Nephron progenitor cell (in vitro differentiated cells): ENCODE measurements at regions not wholly inside any gene's neighbourhood (a gene's known extent, or its start where the extent isn't known, plus 50 kb on each side); places are given as distances from the start of the nearest gene placed in this dataset.

Experiments used
- DNase-seq: peaks from one replicate; pipeline ENCODE4 v3.0.0; 2021
- H3K27ac Mint-ChIP-seq: 2 replicates; pipeline ENCODE4 v1.8.0; 2021; ENCODE audit warnings: mild to moderate bottlenecking, moderate library complexity, mixed read lengths
- H3K27me3 Mint-ChIP-seq: 2 replicates; pipeline ENCODE4 v1.8.0; 2021; ENCODE audit warnings: mild to moderate bottlenecking, low read depth, mixed read lengths; ENCODE audit not compliant: poor library complexity
- H3K36me3 Mint-ChIP-seq: 2 replicates; pipeline ENCODE4 v1.8.0; 2021; ENCODE audit warnings: low read depth, mixed read lengths
- H3K4me1 Mint-ChIP-seq: 2 replicates; pipeline ENCODE4 v1.8.0; 2021; ENCODE audit warnings: mixed read lengths
- H3K4me3 Mint-ChIP-seq: 2 replicates; pipeline ENCODE4 v1.8.0; 2021; ENCODE audit warnings: mild to moderate bottlenecking, moderate library complexity, mixed read lengths
- H3K9me3 Mint-ChIP-seq: 2 replicates; pipeline ENCODE4 v1.8.0; 2021; ENCODE audit warnings: mild to moderate bottlenecking, moderate library complexity, mixed read lengths
- TF ChIP-seq, protein P1 (sequence below): fragments of 200-600 bp; sonication (generic); IDR thresholded peaks from 2 replicates; pipeline ENCODE4 v1.5.0; 2021; ENCODE audit warnings: antibody characterized with exemption

DNA sequence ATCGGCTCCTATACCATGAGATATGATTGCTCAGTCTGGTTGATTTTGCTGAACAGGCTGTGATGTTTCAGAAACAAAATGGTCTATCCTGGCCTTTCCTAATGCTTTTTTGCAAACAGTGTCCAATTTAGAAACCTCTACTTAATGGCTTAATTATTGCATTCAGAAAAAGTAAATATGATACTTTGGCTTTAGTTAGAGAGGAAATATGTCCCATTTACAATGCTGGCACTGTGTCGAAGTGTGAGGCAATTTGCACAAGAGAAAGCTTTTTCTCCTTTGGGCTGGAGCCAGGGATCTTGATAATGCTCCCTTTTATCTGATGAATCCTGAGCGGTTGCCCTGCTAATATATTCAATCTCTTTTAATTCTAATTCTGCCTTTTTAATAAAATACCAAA, 418.9 kb downstream of the EPHA4 start:
- no peak for DNase-seq
- Mint-ChIP-seq H3K36me3 (no peaks in the 10 kb centered on the region), H3K9me3 (no peaks in the 10 kb centered on the region), H3K4me1 (peaks cover 11% of the 10 kb centered on the region), H3K27me3 (no peaks in the 10 kb centered on the region), H3K4me3 (no peak overlapping the region), H3K27ac (no peak overlapping the region)
- TF ChIP-seq, protein P1, sequence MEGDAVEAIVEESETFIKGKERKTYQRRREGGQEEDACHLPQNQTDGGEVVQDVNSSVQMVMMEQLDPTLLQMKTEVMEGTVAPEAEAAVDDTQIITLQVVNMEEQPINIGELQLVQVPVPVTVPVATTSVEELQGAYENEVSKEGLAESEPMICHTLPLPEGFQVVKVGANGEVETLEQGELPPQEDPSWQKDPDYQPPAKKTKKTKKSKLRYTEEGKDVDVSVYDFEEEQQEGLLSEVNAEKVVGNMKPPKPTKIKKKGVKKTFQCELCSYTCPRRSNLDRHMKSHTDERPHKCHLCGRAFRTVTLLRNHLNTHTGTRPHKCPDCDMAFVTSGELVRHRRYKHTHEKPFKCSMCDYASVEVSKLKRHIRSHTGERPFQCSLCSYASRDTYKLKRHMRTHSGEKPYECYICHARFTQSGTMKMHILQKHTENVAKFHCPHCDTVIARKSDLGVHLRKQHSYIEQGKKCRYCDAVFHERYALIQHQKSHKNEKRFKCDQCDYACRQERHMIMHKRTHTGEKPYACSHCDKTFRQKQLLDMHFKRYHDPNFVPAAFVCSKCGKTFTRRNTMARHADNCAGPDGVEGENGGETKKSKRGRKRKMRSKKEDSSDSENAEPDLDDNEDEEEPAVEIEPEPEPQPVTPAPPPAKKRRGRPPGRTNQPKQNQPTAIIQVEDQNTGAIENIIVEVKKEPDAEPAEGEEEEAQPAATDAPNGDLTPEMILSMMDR = no peak

DNA sequence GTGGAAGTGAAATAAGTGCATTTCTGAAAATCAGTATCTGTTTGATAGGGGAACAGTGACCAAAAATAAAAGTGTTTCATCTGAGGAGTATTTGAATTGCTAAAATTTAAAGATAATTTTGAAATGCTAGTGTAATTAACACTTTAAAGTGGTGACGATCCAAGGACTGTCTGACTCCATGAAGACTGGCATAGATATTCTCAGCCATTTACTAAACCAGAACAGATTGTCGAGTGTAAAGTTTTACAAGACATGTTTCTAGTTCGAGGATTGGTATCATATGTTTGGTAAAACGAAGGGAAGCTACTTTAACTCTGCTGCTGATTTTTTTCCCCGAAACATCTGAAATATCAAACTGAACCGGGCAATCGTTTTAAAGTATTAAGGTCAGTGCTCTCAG, 417.9 kb downstream of the EPHA4 start:
- Mint-ChIP-seq H3K27ac (no peak overlapping the region), H3K9me3 (no peaks in the 10 kb centered on the region), H3K36me3 (no peaks in the 10 kb centered on the region), H3K27me3 (no peaks in the 10 kb centered on the region), H3K4me3 (no peak overlapping the region), H3K4me1 (peaks cover 11% of the 10 kb centered on the region)
- no peak for DNase-seq
- TF ChIP-seq, protein P1 = no peak

DNA sequence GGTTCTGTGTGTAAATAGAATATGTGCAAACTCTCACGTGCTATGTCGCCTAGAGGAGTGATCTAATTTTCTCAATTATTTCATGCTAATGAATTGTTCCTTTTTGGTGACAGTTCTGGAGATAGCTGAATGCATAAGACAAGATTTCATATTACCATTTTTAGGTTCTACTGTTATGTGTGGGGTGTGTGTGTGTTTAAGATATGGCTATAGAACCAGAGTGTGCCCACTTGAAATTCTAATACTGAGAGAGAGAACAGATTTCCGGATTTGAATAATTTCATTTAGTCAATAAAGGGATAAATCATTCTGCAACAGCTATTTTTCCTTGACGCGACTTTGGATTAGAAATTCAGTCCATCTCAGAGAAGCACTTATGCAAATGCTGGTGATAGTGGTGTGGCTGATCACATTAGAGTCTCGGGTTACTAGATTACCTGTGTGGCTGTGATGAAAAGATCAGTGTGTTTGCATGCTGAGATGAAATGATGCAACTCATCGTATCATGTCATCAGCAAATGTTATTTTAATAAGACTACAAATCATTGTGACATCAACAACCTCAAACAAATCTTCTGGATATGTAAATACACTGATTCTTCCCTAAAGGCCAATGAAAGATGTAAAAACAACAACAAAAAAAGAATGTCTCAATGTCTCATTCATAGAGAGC, 415.9 kb downstream of the EPHA4 start:
- TF ChIP-seq, protein P1 = no peak
- Mint-ChIP-seq H3K36me3 (no peaks in the 10 kb centered on the region), H3K27ac (no peak overlapping the region), H3K4me3 (no peak overlapping the region), H3K27me3 (no peaks in the 10 kb centered on the region), H3K9me3 (no peaks in the 10 kb centered on the region), H3K4me1 (peaks cover 11% of the 10 kb centered on the region)
- no peak for DNase-seq

DNA sequence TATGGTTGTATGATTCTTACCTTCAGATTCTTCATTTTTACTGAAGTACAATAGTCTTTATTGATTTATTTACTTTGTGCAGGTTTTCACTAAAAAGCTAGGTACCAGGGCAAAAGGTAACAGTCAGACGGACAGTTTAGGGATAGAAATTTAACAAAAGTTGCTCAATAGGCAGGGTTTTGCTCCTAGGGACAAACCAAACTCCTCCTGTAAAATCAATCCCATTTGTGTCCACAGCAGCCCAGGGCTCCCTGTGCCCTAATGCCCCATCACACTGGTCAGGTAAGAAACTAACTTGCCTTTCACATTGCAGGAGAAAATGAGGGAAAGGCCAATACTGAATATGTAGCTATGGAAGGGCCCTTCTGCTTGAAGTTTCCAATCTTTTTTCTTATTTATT, 410.9 kb downstream of the EPHA4 start:
- H3K9me3 Mint-ChIP-seq = no peaks in the 10 kb centered on the region
- peaks cover 5% of the 10 kb centered on the region for H3K27me3 Mint-ChIP-seq
- H3K36me3 Mint-ChIP-seq = no peaks in the 10 kb centered on the region
- DNase-seq = no peak
- TF ChIP-seq, protein P1 = no peak
- H3K4me1 Mint-ChIP-seq = peaks cover 33% of the 10 kb centered on the region
- no peak overlapping the region for H3K27ac Mint-ChIP-seq
- no peak overlapping the region for H3K4me3 Mint-ChIP-seq

DNA sequence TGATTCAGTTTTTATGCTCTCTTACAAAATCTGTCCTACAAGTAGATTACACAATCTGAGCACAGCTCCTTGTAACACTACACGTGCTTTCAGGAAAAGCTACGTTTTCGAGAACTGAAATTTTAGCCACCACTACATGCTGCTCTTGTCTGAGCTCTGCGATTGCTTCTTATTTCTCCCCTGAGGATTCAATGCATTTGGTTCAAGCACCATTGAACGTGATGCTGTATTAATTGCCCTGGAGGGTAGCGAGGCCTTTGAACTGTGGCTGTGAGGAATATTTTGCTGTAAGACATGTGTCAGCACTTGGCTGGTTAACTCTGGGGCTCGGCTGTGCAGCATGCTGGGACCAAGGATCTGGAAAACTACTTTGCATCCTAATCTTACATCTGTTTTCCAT, 405.8 kb downstream of the EPHA4 start:
- no peaks in the 10 kb centered on the region for H3K36me3 Mint-ChIP-seq
- DNase-seq = peak; percentile 9
- peaks cover 5% of the 10 kb centered on the region for H3K27me3 Mint-ChIP-seq
- no peaks in the 10 kb centered on the region for H3K9me3 Mint-ChIP-seq
- H3K27ac Mint-ChIP-seq = peak overlapping the region; percentile 34
- H3K4me1 Mint-ChIP-seq = peaks cover 45% of the 10 kb centered on the region
- H3K4me3 Mint-ChIP-seq = peak overlapping the region; percentile 14
- TF ChIP-seq, protein P1 = no peak

DNA sequence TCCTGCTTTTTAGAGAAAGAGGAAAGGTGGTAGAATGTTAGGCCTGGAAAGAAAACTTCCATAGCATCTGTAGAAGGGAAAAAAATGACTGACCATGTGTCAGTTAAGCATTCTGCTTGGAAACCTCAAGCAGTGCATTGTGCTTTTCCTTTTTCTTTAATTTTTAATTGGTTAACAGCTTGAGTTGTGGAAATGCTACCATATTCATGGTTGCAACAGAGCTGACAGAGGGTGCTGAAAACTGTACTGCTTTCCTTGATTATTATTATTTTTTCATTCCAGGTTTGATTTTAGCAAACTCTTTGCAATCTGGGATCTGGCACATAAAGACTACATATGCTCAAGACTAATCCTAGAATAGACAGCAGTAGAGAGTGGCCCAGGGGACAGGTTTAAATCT, 404.5 kb downstream of the EPHA4 start:
- Mint-ChIP-seq H3K27me3 (no peaks in the 10 kb centered on the region), H3K4me3 (no peak overlapping the region), H3K27ac (no peak overlapping the region), H3K36me3 (no peaks in the 10 kb centered on the region), H3K4me1 (peaks cover 36% of the 10 kb centered on the region), H3K9me3 (no peaks in the 10 kb centered on the region)
- TF ChIP-seq, protein P1 = no peak
- no peak for DNase-seq
